HG03460 (cell line): ENCODE measurements at regions not wholly inside any gene's neighbourhood (a gene's known extent, or its start where the extent isn't known, plus 50 kb on each side); places are given as distances from the start of the nearest gene placed in this dataset.
A peak's percentile ranks its signal among the peaks of the same experiment; 100 is the strongest.
"Not testable (repeated sequence)": the region's sequence is repeated elsewhere in the genome, so short reads cannot be mapped to it uniquely, and the experiment has no call there.

Experiments
- ATAC-seq: cut with Tn5 transposase; IDR thresholded peaks from one replicate; pipeline ENCODE4 v1.9.1; 2021; ENCODE audit not compliant: unreplicated experiment

GRCh38 chr6:1445650-1446330 is 56.4 kb downstream of the FOXF2 start:
- no peak for ATAC-seq

GRCh38 chr6:1449896-1450295 is 60.5 kb downstream of the FOXF2 start:
- ATAC-seq = no peak

GRCh38 chr6:1453024-1453423 is 63.6 kb downstream of the FOXF2 start:
- ATAC-seq = no peak

- not testable (repeated sequence) for ATAC-seq
Observed at GRCh38 chr6:1456816-1457215, 67.4 kb downstream of the FOXF2 start.

GRCh38 chr6:1461207-1461606 is 71.8 kb downstream of the FOXF2 start:
- ATAC-seq = no peak

GRCh38 chr6:1461736-1462135 is 72.4 kb downstream of the FOXF2 start:
- no peak for ATAC-seq

GRCh38 chr6:1463275-1463674 is 73.9 kb downstream of the FOXF2 start:
- ATAC-seq = no peak

- ATAC-seq = no peak
Observed at GRCh38 chr6:1463751-1464426, 74.5 kb downstream of the FOXF2 start.

GRCh38 chr6:1464781-1465370 is 75.5 kb downstream of the FOXF2 start:
- no peak for ATAC-seq

GRCh38 chr6:1468126-1468525 is 78.8 kb downstream of the FOXF2 start:
- no peak for ATAC-seq

- ATAC-seq = peak; percentile 59
Observed at GRCh38 chr6:1470040-1470439, 80.7 kb downstream of the FOXF2 start.

- ATAC-seq = no peak
Observed at GRCh38 chr6:1472643-1473042, 83.3 kb downstream of the FOXF2 start.

GRCh38 chr6:1473166-1473565 is 83.8 kb downstream of the FOXF2 start:
- ATAC-seq = no peak

- no peak for ATAC-seq
Observed at GRCh38 chr6:1473598-1473997, 84.2 kb downstream of the FOXF2 start.

- no peak for ATAC-seq
Observed at GRCh38 chr6:1474205-1474604, 84.8 kb downstream of the FOXF2 start.

GRCh38 chr6:1475174-1475573 is 85.8 kb downstream of the FOXF2 start:
- ATAC-seq = no peak

GRCh38 chr6:1477432-1478090 is 88.2 kb downstream of the FOXF2 start:
- ATAC-seq = no peak

- not testable (repeated sequence) for ATAC-seq
Observed at GRCh38 chr6:1478163-1478826, 88.9 kb downstream of the FOXF2 start.

GRCh38 chr6:1479095-1479494 is 89.7 kb downstream of the FOXF2 start:
- no peak for ATAC-seq

GRCh38 chr6:1479601-1480221 is 90.3 kb downstream of the FOXF2 start:
- ATAC-seq = no peak

- no peak for ATAC-seq
Observed at GRCh38 chr6:1481286-1481685, 91.9 kb downstream of the FOXF2 start.
